Muscle of back (tissue), 3 donors: ENCODE measurements at regions not wholly inside any gene's neighbourhood (a gene's known extent, or its start where the extent isn't known, plus 50 kb on each side); places are given as distances from the start of the nearest gene placed in this dataset.
"Not testable (repeated sequence)": the region's sequence is repeated elsewhere in the genome, so short reads cannot be mapped to it uniquely, and the experiment has no call there.

ENCODE experiments used
- DNase-seq, 3 donors: peaks; one replicate each; pipeline versions ENCODE4 v3.0.0 to v3.0.0-alpha.2; 2013

DNA sequence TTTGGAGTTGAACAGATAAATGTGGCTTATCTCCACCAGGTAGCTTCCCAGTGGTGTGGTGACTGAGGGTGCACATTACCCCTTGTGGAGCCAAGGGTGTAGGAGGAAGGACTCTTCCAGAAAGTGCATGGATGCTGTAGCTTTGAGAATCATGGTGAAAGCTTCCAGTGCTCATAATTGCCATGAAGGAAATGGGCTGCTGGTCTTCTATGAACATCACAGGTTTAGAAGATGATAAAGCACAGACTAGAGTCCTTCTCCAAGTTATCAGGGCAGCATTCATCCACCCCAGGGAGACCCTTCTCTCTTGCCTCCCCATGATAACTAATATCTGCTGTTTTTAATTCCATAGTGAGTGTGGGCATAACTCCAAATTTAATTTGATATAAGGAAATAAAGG lies 93.4 kb upstream of the CHD1 start:
- DNase-seq = no peak

DNA sequence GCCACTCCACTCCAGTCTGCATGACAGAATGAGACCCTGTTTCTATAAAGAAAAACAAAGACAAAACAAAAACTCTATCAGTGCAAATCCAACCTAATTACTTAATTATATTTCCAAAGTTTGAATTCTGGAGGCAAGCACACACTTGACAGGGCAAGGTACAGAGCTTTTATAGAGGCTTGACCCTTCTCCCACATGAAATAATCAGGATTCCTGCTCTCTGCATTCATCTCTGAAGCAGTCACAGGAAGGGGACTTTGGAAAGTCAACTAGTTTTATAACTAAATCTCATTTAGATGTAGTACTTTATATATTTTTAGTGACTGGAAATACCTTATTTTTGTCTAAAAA lies 91.9 kb upstream of the CHD1 start:
- no peak for DNase-seq

DNA sequence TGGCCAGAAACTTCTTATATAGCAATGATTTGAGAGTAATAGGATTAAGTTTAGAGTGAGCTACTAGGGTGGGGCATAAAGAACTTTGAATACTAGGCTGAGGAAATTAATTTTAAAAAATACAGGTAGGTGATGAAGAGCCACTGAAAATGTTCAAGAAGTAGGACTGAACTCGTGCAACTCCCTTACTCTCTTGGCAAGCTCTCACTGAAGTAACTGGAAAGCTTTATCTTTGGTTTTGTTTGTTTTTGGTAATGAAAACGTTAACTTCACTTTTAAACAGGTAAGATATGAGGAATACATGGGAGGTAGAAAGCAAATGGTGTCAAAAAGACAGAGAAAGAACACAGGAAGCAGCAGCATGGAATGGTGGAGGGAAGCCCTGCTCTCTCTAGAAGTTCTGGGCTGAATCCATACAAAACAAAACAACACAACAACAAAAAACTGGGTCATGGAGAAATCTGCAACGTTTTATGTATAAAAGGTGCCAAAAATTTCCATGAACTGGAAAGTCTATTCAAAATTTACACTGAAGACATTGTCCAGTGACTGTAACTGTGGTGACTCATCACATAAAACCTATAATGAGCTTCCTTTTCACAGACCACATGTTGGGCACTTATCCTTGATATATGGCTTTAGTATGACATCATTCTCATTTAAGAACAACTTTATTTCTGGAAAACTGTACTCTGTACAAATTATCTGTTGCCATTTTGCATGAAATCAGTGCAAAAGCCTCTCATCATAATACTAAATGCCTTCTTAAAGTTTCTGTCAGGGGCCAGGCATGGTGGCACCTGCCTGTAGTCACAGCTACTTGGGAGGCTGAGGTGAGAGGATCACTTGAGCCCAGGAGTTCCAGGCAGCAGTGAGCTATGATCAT lies 91.2 kb upstream of the CHD1 start:
- peak; percentile 68 to 77 (median 77) for DNase-seq

DNA sequence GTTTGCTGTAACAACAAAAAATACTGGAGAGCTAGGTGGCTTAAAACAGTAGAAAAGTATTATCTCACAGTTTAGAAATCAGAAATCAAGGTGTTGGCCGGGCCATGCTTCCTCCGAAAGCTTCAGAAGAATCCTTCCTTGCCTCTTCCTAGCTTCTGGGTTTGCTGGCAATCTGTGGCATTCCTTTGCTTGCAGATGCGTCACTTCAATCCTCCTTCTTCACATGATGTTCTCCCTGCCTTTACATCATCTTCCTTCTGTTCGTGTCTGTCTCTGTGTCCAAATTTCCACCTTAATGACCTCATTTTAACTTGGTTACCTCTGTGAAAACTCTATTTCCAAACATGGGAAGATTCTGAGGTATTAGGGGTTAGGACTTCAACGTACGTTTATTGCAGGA lies 90.4 kb upstream of the CHD1 start:
- peak in 1 of 3 donors; percentile 20 for DNase-seq

DNA sequence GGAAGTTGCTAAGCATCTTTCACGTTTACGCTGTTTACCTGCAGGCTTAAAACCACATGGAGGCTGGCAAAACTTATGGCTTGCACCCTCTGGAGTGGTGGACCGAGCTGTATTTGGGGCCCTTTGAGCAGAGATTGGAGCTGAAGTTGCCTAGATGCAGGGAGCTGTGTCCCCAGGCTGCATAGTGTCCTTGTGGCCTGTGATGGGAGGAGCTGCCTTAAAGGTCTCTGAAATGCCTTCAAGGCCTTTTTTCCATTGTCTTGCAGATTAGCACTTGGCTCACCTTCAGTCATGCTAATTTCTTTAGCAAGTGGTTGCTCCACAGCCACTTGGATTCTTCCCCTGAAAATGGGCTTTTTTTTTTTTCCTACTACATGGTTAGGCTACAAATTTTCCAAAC lies 81.5 kb upstream of the CHD1 start:
- no peak for DNase-seq

DNA sequence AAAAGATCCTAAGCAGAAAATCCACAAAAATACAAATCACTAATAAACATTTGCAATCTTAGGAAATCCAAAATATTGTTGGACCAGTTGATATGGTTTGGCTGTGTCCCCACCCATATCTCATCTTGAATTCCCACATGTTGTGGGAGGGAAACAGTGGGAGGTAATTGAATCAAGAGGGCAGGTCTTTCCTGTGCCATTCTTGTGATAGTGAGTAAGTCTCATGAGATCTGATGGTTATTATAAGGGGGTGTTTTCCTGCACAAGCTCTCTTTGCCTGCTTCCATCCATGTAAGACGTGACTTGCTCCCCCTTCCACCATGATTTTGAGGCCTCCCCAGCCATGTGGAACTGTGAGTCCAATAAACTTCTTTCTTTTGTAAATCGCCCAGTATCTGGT lies 79.2 kb upstream of the CHD1 start:
- DNase-seq = not testable (repeated sequence)

DNA sequence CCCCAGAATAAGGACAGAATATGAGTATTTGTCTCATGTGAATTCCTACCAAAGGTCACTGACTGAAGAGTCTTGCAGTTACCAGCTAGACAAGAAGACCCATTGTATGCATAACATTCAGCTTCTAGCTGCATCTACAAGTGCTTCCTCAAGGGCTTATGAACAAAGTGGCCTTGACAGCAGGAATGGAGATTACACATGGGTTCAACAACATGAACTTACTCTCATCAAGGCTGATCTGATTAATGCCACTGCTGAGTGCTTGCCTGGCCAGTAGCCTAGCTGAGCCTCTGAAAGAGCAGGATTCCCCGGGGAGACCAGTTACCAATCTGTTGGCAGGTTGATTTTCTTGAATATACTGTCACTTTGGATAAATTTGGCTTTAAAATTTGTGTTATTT lies 76.7 kb upstream of the CHD1 start:
- no peak for DNase-seq

DNA sequence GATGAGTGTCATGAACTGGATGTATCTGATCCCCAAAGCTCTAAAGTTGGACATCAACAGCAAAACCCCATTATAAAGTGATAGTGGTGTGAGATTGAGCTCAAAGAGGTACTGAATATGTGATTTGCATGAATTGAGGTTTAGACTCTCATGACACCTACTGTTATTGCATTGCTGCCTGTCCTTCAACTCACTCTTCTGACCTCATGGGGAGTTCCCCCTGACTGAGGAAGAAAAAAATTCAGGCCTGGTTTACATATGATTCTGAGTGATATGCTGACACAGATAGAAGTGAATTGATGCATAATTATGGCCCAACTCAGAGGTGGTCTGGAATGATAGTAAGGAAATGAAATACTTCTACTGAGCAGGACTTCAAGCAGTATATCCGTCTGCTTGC lies 76.2 kb upstream of the CHD1 start:
- DNase-seq = no peak

DNA sequence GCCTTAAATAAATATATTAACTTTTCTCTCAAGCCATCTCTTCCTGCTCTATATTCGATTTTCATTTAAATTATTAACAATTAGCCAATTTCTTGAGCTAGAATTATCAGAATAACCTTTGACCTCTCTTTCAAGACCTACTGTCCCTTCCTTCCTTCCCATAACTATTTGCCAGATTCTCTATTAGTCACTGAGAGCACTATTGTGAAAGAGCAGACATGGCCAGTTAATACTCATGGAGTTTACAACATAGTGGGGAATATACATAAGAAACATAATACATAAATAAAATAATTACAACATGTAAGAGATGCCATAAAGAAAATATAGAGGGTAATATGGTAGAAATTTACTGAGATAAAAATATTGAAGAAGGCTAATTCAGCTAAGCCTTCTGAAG lies 72.1 kb upstream of the CHD1 start:
- no peak for DNase-seq

DNA sequence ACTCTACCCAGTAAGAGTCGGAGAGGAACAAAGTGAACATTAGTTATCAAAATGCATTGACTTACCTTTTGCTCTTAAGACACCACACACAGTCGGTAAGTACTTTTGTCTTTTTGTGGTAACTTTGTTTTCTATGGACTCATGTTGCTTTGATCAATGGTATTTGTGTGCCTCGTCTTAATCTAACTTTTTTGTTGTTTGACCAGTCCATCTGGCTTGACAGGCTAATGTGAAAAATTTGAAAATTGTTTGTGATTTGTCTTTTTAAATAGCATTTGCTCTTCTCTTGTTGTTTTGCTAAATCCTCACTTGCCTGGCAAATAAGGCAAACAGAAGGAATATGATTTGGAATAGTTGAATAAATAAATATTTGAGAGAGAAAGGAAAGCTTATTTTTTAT lies 71.4 kb upstream of the CHD1 start:
- DNase-seq = no peak

DNA sequence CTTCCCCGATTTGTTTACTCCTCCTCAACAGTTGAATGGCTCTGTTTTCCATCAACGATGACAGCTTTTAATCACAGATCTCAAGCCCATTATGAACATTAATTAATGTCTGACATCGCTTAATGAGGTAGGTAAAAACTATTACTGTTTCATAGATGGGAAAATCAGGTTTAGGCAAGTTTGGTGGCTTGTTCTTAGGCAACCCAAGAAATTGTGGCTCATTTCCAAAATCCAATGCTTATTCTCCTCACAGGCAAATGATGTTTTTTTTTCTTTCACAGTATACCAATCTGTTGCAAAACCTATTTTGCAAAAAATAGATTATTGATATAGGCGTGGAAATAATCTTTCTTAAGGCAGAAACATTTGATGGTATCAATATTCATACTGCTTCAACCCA lies 70.8 kb upstream of the CHD1 start:
- no peak for DNase-seq

DNA sequence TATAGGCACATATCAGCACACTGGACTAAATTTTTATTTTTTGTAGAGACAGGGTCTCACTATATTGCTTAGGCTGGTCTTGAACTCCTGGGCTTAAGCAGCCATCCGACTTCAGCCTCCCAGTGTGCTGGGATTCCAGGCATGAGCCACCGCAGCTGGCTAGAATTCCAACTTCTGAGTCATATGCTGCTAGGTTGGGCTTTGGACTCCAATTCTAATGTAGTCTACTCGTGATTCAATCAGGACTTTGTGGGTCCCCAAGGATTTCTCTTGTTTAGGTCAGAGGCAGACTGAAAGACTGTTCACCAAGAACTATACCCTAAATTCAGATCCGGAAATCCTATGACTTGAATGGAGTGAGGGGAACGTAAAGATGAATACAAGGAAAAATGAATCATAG lies 68.2 kb upstream of the CHD1 start:
- peak in 1 of 3 donors; percentile 64 for DNase-seq

DNA sequence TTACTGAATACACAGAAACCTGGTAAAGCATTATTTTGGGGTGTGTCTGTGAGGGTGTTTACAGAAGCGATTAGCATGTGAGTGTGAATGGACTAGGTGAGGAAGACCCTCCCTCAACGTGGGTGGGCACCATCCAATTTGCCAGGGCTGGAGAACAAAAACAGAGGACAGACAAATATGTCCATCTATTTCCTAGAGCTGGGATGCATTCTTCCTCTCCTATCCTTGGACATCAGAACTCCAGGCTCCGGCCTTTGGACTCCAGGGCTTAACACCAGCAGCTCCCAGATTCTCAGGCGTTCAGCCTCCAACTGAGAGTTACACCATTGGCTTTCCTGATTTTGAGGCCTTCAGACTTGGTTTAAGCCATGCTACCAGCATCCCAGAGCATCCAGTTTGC lies 65.8 kb upstream of the CHD1 start:
- no peak for DNase-seq

DNA sequence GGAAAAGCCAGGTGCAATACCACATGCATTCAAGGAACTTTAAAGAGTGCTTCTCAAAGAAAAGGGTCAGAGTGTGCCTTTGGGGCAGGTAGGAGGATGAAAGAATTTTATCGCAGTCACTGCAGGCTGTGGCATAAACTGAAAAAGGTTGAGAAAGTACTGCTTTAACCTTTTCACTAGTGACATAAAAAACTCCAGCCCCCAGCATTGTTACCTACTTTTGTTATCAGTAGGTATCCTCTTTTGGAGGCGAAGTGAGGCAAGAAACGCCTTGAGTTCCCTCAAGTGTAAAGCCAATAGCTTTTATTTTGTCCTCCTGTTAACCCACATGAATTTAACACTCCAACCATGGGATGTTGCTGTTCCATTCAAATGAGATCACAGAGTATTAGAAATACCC lies 64.7 kb upstream of the CHD1 start:
- DNase-seq = no peak

DNA sequence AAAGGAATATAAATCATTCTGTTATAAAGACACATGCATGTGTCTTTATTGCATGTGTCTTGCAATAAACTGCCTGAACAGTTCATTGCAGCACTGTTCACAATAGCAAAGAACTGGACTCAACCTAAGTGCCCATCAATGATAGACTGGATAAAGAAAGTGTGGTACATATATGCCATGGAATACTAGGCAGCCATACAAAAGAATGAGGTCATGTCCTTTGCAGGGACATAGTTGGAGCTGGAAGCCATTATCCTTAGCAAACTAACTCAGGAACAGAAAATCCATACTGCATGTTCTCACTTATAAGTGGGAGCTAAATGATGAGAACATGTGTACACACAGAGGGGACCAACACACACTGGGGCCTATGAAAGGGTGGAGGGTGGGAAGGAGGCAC lies 63.7 kb upstream of the CHD1 start:
- DNase-seq = no peak

DNA sequence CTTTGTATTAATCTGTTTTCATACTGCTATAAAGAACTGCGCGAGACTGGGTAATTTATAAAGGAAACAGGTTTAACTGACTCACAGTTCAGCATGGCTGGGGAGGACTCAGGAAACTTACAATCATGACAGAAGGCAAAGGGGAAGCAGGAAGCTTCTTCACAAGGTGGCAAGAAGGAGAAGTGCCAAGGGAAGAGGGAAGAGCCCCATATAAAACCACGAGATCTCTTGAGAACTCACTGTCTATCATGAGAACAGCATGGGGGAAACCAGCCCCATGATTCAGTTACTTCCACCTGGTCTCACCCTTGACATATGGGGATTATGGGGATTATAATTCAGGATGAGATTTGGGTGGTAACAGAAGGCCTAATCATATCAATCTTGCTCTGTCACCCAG lies 60.9 kb upstream of the CHD1 start:
- DNase-seq = peak in 1 of 3 donors; percentile 2

DNA sequence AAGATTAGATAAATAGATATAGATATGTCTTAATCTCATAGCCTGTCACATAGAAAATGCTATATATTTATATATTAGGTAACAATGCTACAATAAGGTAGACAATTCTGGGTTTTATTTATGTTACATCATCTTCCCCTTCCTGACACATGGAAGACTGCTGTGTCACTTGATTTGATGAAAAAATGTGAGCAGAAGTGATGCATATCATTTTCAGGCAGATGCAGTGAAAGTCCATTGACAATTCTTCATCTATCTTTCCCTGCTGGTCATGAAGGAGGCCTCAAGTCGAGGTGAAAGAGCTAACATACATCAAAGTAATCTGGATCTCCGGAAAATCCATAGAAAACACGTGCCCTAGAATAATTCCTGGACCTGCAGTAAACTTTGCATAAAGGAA lies 57.8 kb upstream of the CHD1 start:
- no peak for DNase-seq

DNA sequence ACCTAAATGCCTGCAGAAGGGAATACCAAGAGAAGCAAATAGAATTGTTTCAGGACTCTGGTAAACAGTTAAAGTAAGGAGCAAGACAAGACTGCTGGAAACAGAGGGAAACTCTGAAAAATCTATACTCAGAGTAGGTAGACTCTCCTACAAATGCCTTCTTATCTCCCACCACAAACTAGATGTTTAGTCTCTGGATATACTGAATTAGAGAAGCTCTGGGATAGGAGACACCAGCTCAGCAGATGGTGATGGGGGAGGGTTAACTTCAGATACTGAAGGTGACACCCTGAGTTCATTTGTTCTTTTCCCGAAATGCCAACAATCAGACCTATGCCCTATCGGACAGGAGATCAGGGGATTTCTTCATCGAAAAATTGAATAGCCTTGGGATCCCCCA lies 54.1 kb upstream of the CHD1 start:
- no peak for DNase-seq
